GM12878 (cell line): ENCODE measurements at regions not wholly inside any gene's neighbourhood (a gene's known extent, or its start where the extent isn't known, plus 50 kb on each side); places are given as distances from the start of the nearest gene placed in this dataset.

Experiments used
- CEBPB ChIP-seq, 2 experiments: fragments of 150-350 bp in 1 of 2; IDR thresholded peaks; 2 replicates each; pipeline ENCODE4 v1.6.1; 2012 to 2014; ENCODE audit warnings: low read depth in 2 of 2, low read length in 2 of 2, borderline replicate concordance in 1 of 2, inconsistent platforms in 1 of 2
- CTCF ChIP-seq, 3 experiments: IDR thresholded peaks in 2 of 3; conservative IDR thresholded peaks in 1 of 3; 2 replicates each; pipeline ENCODE4 v1.5.1; 2011; ENCODE audit warnings: low read depth in 3 of 3, low read length in 3 of 3, mild to moderate bottlenecking in 3 of 3, control low read depth in 2 of 3, moderate library complexity in 2 of 3, inconsistent platforms in 1 of 3, mixed read lengths in 1 of 3; ENCODE audit not compliant: control insufficient read depth in 2 of 3, insufficient read depth in 1 of 3; ENCODE audit errors: extremely low read depth in 1 of 3
- NFXL1 ChIP-seq: fragments of 450-650 bp; IDR thresholded peaks from 2 replicates; pipeline ENCODE4 v1.6.1; 2017; ENCODE audit warnings: antibody characterized with exemption, mild to moderate bottlenecking, borderline replicate concordance
- NFYB ChIP-seq: IDR thresholded peaks from 2 replicates; pipeline ENCODE4 v1.6.1; 2011; ENCODE audit warnings: low read depth, mild to moderate bottlenecking, low read length, improper control_type of control experiment, moderate library complexity; ENCODE audit not compliant: insufficient read depth
- NR2C2 ChIP-seq: IDR thresholded peaks from 2 replicates; pipeline ENCODE4 v1.6.1; 2011; ENCODE audit warnings: borderline replicate concordance, low read depth; ENCODE audit not compliant: control insufficient read depth, insufficient read length
- POLR2A ChIP-seq: IDR thresholded peaks from 2 replicates; pipeline ENCODE4 v1.6.1; 2011; ENCODE audit warnings: low read depth, mild to moderate bottlenecking, low read length
- SIX5 ChIP-seq: IDR thresholded peaks from 2 replicates; pipeline ENCODE4 v1.6.1; 2011; ENCODE audit warnings: mild to moderate bottlenecking, low read depth, low read length, moderate library complexity; ENCODE audit not compliant: severe bottlenecking
- SP1 ChIP-seq: IDR thresholded peaks from one replicate; pipeline ENCODE4 v1.6.1; 2011; ENCODE audit warnings: low read depth, low read length
- ZNF207 ChIP-seq: fragments of 450-650 bp; IDR thresholded peaks from 2 replicates; pipeline ENCODE4 v1.6.1; 2014; ENCODE audit warnings: antibody characterized with exemption, mild to moderate bottlenecking, borderline replicate concordance
- ZNF274 ChIP-seq: IDR thresholded peaks from one replicate; pipeline ENCODE4 v1.8.0; 2011; ENCODE audit not compliant: insufficient read length, insufficient read depth
- TF ChIP-seq, protein P1 (sequence below): IDR thresholded peaks from 2 replicates; pipeline ENCODE4 v1.6.1; 2012; ENCODE audit warnings: improper control_type of control experiment, low read depth, low read length; ENCODE audit not compliant: insufficient replicate concordance

DNA sequence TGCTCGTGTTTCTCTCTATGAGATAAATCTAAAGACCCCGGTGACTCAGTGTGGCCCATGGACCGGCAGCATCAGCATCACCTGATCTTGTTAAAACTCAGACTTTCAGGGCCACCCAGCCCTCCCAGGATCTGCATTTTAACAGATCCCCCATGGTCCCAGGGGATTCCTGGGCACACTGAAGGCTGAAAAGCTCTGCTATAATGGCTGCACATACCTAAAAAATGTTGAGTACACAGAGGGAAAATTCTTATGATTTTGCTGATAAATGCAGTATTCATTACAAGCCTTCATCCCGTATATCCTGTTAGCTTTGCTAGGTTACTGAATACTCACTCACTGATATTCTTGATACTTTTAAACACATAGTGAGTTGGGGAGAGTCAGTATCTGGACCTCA, 200.5 kb downstream of the MYLK4 start:
- TF ChIP-seq SIX5 (no peak), ZNF274 (no peak), POLR2A (no peak), NFYB (no peak), CTCF (IDR thresholded peaks at IDR 0.05 in 2 of 3, conservative IDR thresholded peaks at IDR 0.05 in 1 of 3; ENCODE audit: control insufficient read depth in 2 of 3, extremely low read depth in 1 of 3, insufficient read depth in 1 of 3, low read depth in 3 of 3, low read length in 3 of 3) (no peak), NR2C2 (no peak), CEBPB (IDR thresholded peaks at IDR 0.05; ENCODE audit: borderline replicate concordance in 1 of 2, low read depth in 2 of 2, low read length in 2 of 2) (no peak), SP1 (no peak), ZNF207 (no peak), NFXL1 (no peak)
- TF ChIP-seq, protein P1, sequence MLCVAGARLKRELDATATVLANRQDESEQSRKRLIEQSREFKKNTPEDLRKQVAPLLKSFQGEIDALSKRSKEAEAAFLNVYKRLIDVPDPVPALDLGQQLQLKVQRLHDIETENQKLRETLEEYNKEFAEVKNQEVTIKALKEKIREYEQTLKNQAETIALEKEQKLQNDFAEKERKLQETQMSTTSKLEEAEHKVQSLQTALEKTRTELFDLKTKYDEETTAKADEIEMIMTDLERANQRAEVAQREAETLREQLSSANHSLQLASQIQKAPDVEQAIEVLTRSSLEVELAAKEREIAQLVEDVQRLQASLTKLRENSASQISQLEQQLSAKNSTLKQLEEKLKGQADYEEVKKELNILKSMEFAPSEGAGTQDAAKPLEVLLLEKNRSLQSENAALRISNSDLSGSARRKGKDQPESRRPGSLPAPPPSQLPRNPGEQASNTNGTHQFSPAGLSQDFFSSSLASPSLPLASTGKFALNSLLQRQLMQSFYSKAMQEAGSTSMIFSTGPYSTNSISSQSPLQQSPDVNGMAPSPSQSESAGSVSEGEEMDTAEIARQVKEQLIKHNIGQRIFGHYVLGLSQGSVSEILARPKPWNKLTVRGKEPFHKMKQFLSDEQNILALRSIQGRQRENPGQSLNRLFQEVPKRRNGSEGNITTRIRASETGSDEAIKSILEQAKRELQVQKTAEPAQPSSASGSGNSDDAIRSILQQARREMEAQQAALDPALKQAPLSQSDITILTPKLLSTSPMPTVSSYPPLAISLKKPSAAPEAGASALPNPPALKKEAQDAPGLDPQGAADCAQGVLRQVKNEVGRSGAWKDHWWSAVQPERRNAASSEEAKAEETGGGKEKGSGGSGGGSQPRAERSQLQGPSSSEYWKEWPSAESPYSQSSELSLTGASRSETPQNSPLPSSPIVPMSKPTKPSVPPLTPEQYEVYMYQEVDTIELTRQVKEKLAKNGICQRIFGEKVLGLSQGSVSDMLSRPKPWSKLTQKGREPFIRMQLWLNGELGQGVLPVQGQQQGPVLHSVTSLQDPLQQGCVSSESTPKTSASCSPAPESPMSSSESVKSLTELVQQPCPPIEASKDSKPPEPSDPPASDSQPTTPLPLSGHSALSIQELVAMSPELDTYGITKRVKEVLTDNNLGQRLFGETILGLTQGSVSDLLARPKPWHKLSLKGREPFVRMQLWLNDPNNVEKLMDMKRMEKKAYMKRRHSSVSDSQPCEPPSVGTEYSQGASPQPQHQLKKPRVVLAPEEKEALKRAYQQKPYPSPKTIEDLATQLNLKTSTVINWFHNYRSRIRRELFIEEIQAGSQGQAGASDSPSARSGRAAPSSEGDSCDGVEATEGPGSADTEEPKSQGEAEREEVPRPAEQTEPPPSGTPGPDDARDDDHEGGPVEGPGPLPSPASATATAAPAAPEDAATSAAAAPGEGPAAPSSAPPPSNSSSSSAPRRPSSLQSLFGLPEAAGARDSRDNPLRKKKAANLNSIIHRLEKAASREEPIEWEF = no peak
